GM03348 (cell line): ENCODE measurements at regions not wholly inside any gene's neighbourhood (a gene's known extent, or its start where the extent isn't known, plus 50 kb on each side); places are given as distances from the start of the nearest gene placed in this dataset.

Experiments used
- DNase-seq: peaks from one replicate; pipeline ENCODE4 v3.0.0; 2012; ENCODE audit warnings: low spot score

- peak; percentile 42 for DNase-seq
Observed at GRCh38 chr7:41878309-41879295, 175.7 kb upstream of the INHBA start.

- no peak for DNase-seq
Observed at GRCh38 chr7:41877118-41877517, 174.2 kb upstream of the INHBA start.

- DNase-seq = no peak
Observed at GRCh38 chr7:41875513-41875912, 172.6 kb upstream of the INHBA start.

GRCh38 chr7:41874201-41874785 is 171.4 kb upstream of the INHBA start:
- no peak for DNase-seq

- no peak for DNase-seq
Observed at GRCh38 chr7:41873741-41874140, 170.9 kb upstream of the INHBA start.

- peak; percentile 43 for DNase-seq
Observed at GRCh38 chr7:41872966-41873365, 170.1 kb upstream of the INHBA start.

- DNase-seq = no peak
Observed at GRCh38 chr7:41870461-41871138, 167.7 kb upstream of the INHBA start.

GRCh38 chr7:41869997-41870396 is 167.1 kb upstream of the INHBA start:
- DNase-seq = peak; percentile 33

- no peak for DNase-seq
Observed at GRCh38 chr7:41869596-41869995, 166.7 kb upstream of the INHBA start.

- DNase-seq = peak; percentile 37
Observed at GRCh38 chr7:41869091-41869490, 166.2 kb upstream of the INHBA start.

- DNase-seq = no peak
Observed at GRCh38 chr7:41867639-41868280, 164.9 kb upstream of the INHBA start.

GRCh38 chr7:41862261-41862660 is 159.4 kb upstream of the INHBA start:
- DNase-seq = no peak

- no peak for DNase-seq
Observed at GRCh38 chr7:41861642-41862041, 158.8 kb upstream of the INHBA start.

GRCh38 chr7:41858201-41858600 is 155.3 kb upstream of the INHBA start:
- DNase-seq = peak; percentile 7

- peak; percentile 13 for DNase-seq
Observed at GRCh38 chr7:41855798-41856197, 152.9 kb upstream of the INHBA start.

- DNase-seq = no peak
Observed at GRCh38 chr7:41847606-41848005, 144.7 kb upstream of the INHBA start.

GRCh38 chr7:41847151-41847550 is 144.3 kb upstream of the INHBA start:
- DNase-seq = no peak

- no peak for DNase-seq
Observed at GRCh38 chr7:41842956-41843355, 140.1 kb upstream of the INHBA start.

- no peak for DNase-seq
Observed at GRCh38 chr7:41837916-41838315, 135.0 kb upstream of the INHBA start.

- DNase-seq = no peak
Observed at GRCh38 chr7:41835976-41836530, 133.2 kb upstream of the INHBA start.

GRCh38 chr7:41834805-41835694 is 132.2 kb upstream of the INHBA start:
- peak; percentile 40 for DNase-seq
